Breast epithelium (tissue), 4 donors: ENCODE measurements at regions not wholly inside any gene's neighbourhood (a gene's known extent, or its start where the extent isn't known, plus 50 kb on each side); places are given as distances from the start of the nearest gene placed in this dataset.

Source experiments
- DNase-seq, 2 donors: peaks; one replicate each; pipeline ENCODE4 v3.0.0-alpha.2; 2019; ENCODE audit warnings: low spot score in 2 of 2
- H3K27ac ChIP-seq, 2 donors: fragments of 200-600 bp; sonication (generic) in 1 of 2; one replicate each; pipeline ENCODE4 v1.5.1; 2016 to 2019; ENCODE audit warnings: mild to moderate bottlenecking in 1 of 2
- H3K27me3 ChIP-seq, 2 donors: fragments of 200-600 bp; sonication (generic) in 1 of 2; one replicate each; pipeline versions ENCODE4 v1.5.1 to v1.6.0; 2017 to 2019; ENCODE audit warnings: control low read depth in 1 of 2, mild to moderate bottlenecking in 1 of 2
- H3K36me3 ChIP-seq: fragments of 200-600 bp; one replicate; pipeline ENCODE4 v1.5.1; 2019
- H3K4me1 ChIP-seq, 2 donors: fragments of 200-600 bp; sonication (generic); one replicate each; pipeline ENCODE4 v1.5.1; 2016 to 2019; ENCODE audit warnings: control low read depth in 1 of 2
- H3K4me3 ChIP-seq, 3 donors: fragments of 200-600 bp; sonication (generic); 1 replicate in 2 of 3; 2 replicates in 1 of 3; pipeline ENCODE4 v1.5.1; 2016 to 2019; ENCODE audit warnings: mild to moderate bottlenecking in 3 of 3, moderate library complexity in 2 of 3
- H3K9me3 ChIP-seq, 2 donors: fragments of 200-600 bp; sonication (generic) in 1 of 2; one replicate each; pipeline ENCODE4 v1.5.1; 2016 to 2019; ENCODE audit warnings: control low read depth in 1 of 2
- CTCF ChIP-seq, 3 donors: fragments of 450-650 bp; IDR thresholded peaks; one replicate each; pipeline ENCODE4 v1.5.1; 2016 to 2017; ENCODE audit warnings: antibody characterized with exemption in 3 of 3, mild to moderate bottlenecking in 3 of 3, moderate library complexity in 3 of 3
- POLR2A ChIP-seq: fragments of 450-650 bp; IDR thresholded peaks from one replicate; pipeline ENCODE4 v1.6.1; 2016; ENCODE audit warnings: antibody characterized with exemption, mild to moderate bottlenecking, moderate library complexity
- POLR2AphosphoS5 ChIP-seq, 3 donors: sonication (generic); formaldehyde crosslinking; IDR thresholded peaks; one replicate each; pipeline ENCODE4 v1.6.1; 2017; ENCODE audit warnings: antibody characterized with exemption in 3 of 3
- intact Hi-C: fragments of 100-400 bp; cut with DNase I; formaldehyde crosslinking; loops from one replicate; pipeline ENCODE4 v1.15.1; 2023; ENCODE audit warnings: low total_unique reads

GRCh38 chr5:166503506-166503905, 1787.9 kb upstream of the WWC1 start:
- intact Hi-C loops, result no loop called here
- TF ChIP-seq POLR2A (no peak), CTCF (IDR thresholded peaks at IDR 0.05) (no peak), POLR2AphosphoS5 (IDR thresholded peaks at IDR 0.05) (no peak)
- H3K27me3 ChIP-seq, result no peaks in the 10 kb centered on the region
- H3K36me3 ChIP-seq, result no peaks in the 10 kb centered on the region
- no peak overlapping the region for H3K27ac ChIP-seq
- DNase-seq, result no peak
- H3K4me1 ChIP-seq, result no peaks in the 10 kb centered on the region
- no peak overlapping the region for H3K4me3 ChIP-seq
- H3K9me3 ChIP-seq, result no peaks in the 10 kb centered on the region

GRCh38 chr5:166505067-166505466, 1786.4 kb upstream of the WWC1 start:
- intact Hi-C loops, result no loop called here
- Histone ChIP-seq H3K9me3 (no peaks in the 10 kb centered on the region), H3K27ac (no peak overlapping the region), H3K4me1 (no peaks in the 10 kb centered on the region), H3K36me3 (no peaks in the 10 kb centered on the region), H3K4me3 (no peak overlapping the region), H3K27me3 (no peaks in the 10 kb centered on the region)
- TF ChIP-seq CTCF (IDR thresholded peaks at IDR 0.05), result no peak
- no peak for TF ChIP-seq POLR2A
- TF ChIP-seq POLR2AphosphoS5 (IDR thresholded peaks at IDR 0.05), result no peak
- DNase-seq, result no peak

- TF ChIP-seq CTCF (IDR thresholded peaks at IDR 0.05), result no peak
- no peak for TF ChIP-seq POLR2AphosphoS5 (IDR thresholded peaks at IDR 0.05)
- TF ChIP-seq POLR2A, result no peak
- no peaks in the 10 kb centered on the region for H3K9me3 ChIP-seq
- H3K27ac ChIP-seq, result no peak overlapping the region
- no peaks in the 10 kb centered on the region for H3K4me1 ChIP-seq
- no peaks in the 10 kb centered on the region for H3K36me3 ChIP-seq
- intact Hi-C loops, result no loop called here
- H3K4me3 ChIP-seq, result no peak overlapping the region
- no peaks in the 10 kb centered on the region for H3K27me3 ChIP-seq
- DNase-seq, result no peak
These were observed 1785.9 kb upstream of the WWC1 start for GRCh38 chr5:166505544-166505943.

- TF ChIP-seq CTCF (IDR thresholded peaks at IDR 0.05) (no peak), POLR2AphosphoS5 (IDR thresholded peaks at IDR 0.05) (no peak), POLR2A (no peak)
- Histone ChIP-seq H3K27ac (no peak overlapping the region), H3K36me3 (no peaks in the 10 kb centered on the region), H3K27me3 (no peaks in the 10 kb centered on the region), H3K4me1 (no peaks in the 10 kb centered on the region), H3K9me3 (no peaks in the 10 kb centered on the region), H3K4me3 (no peak overlapping the region)
- DNase-seq, result no peak
- intact Hi-C loops, result no loop called here
These were observed 1783.5 kb upstream of the WWC1 start for GRCh38 chr5:166507810-166508425.

- intact Hi-C loops, result no loop called here
- no peak overlapping the region for H3K27ac ChIP-seq
- H3K27me3 ChIP-seq, result no peaks in the 10 kb centered on the region
- H3K4me3 ChIP-seq, result no peak overlapping the region
- H3K4me1 ChIP-seq, result no peaks in the 10 kb centered on the region
- H3K9me3 ChIP-seq, result no peaks in the 10 kb centered on the region
- no peaks in the 10 kb centered on the region for H3K36me3 ChIP-seq
- TF ChIP-seq CTCF (IDR thresholded peaks at IDR 0.05) (no peak), POLR2A (no peak), POLR2AphosphoS5 (IDR thresholded peaks at IDR 0.05) (no peak)
- DNase-seq, result no peak
These were observed 1782.4 kb upstream of the WWC1 start for GRCh38 chr5:166509085-166509484.
